ENCODE measurements at regions not wholly inside any gene's neighbourhood (a gene's known extent, or its start where the extent isn't known, plus 50 kb on each side); places are given as distances from the start of the nearest gene placed in this dataset.

GRCh38 chr3:177929310-177929709 lies 606.9 kb upstream of the KCNMB2 start:
- Histone ChIP-seq H4K20me1 (replicated peaks; ENCODE audit: control insufficient read depth, extremely low read depth, insufficient read depth, low read length) (no peaks in the 10 kb centered on the region), H3K9me1 (replicated peaks; ENCODE audit: control insufficient read depth, extremely low read depth, insufficient read depth, low read length) (no peaks in the 10 kb centered on the region), H3K4me1 (ENCODE audit: control insufficient read depth, extremely low read depth, insufficient read depth, low read length) (peaks cover 21% of the 10 kb centered on the region), H3K9ac (replicated peaks; ENCODE audit: extremely low read depth, insufficient read depth, low read length) (no peak overlapping the region), H2AFZ (ENCODE audit: low read depth, low read length) (peak overlapping the region; percentile 32), H3K4me3 (replicated peaks in 1 of 3; ENCODE audit: insufficient read depth in 1 of 3, low read depth in 1 of 3, low read length in 3 of 3) (no peak overlapping the region), H3K79me2 (ENCODE audit: control insufficient read depth, insufficient read depth, low read length) (no peaks in the 10 kb centered on the region), H3K36me3 (ENCODE audit: control insufficient read depth in 2 of 2, extremely low read depth in 1 of 2, insufficient read depth in 2 of 2, low read length in 2 of 2) (no peaks in the 10 kb centered on the region), H3K27me3 (ENCODE audit: control insufficient read depth in 2 of 2, insufficient read depth in 2 of 2, low read length in 2 of 2) (no peaks in the 10 kb centered on the region), H3K9me3 (replicated peaks; ENCODE audit: control insufficient read depth, insufficient read depth, low read length) (no peaks in the 10 kb centered on the region), H3K27ac (ENCODE audit: insufficient read depth, low read depth, low read length) (no peak overlapping the region), H3K4me2 (ENCODE audit: insufficient read depth, low read length) (no peak overlapping the region)
- ChIA-PET POLR2A (no interaction called here), CTCF (no interaction called here)
- intact Hi-C loops (cut with micrococcal nuclease) = no loop called here
- dilution Hi-C loops (cut with MboI; ENCODE audit: extremely low pct_ligation_motif_present, low sequenced_read_pairs) = no loop called here
- no peak for FAIRE-seq
- BruUV-seq (replicated peaks) = no TSS peak
- TF ChIP-seq GATA2 (IDR thresholded peaks at IDR 0.05; ENCODE audit: insufficient read depth, insufficient read length, low read depth, low read length) (no peak), POLR2AphosphoS5 (IDR thresholded peaks at IDR 0.05; ENCODE audit: insufficient read depth, low read depth, low read length) (no peak), EZH2 (IDR thresholded peaks at IDR 0.05; ENCODE audit: borderline replicate concordance, low read depth, low read length, severe bottlenecking) (no peak), MAX (IDR thresholded peaks at IDR 0.05; ENCODE audit: insufficient read depth, insufficient read length) (no peak), CTCF (IDR thresholded peaks at IDR 0.05; ENCODE audit: extremely low read depth in 1 of 2, insufficient read depth in 1 of 2, low read depth in 1 of 2, low read length in 2 of 2) (no peak), FOS (IDR thresholded peaks at IDR 0.05; ENCODE audit: borderline replicate concordance, insufficient read depth, low read length) (no peak), MYC (IDR thresholded peaks at IDR 0.05; ENCODE audit: low read depth, low read length) (no peak), POLR2A (IDR thresholded peaks at IDR 0.05; ENCODE audit: low read depth, low read length) (no peak), JUN (IDR thresholded peaks at IDR 0.05; ENCODE audit: borderline replicate concordance, insufficient read depth, insufficient read length, low read depth) (no peak)
- DNase-seq (ENCODE audit: low read depth, low spot score) = no peak
